GM23338 (cell line): ENCODE measurements at regions not wholly inside any gene's neighbourhood (a gene's known extent, or its start where the extent isn't known, plus 50 kb on each side); places are given as distances from the start of the nearest gene placed in this dataset.

Source experiments
- ATAC-seq: fragments of 200-7000 bp; cut with Tn5 transposase; 3 replicates; pipeline ENCODE4 v1.9.1; 2020
- DNase-seq: peaks from one replicate; pipeline ENCODE4 v3.0.0-alpha.2; 2015; ENCODE audit warnings: low spot score
- H2AFZ ChIP-seq: fragments of 200-600 bp; sonication (generic); 2 replicates; pipeline ENCODE4 v1.8.0; 2016; ENCODE audit warnings: antibody characterized with exemption, mild to moderate bottlenecking, moderate library complexity
- H3F3A ChIP-seq: fragments of 200-600 bp; sonication (generic); replicated peaks from 2 replicates; pipeline ENCODE4 v1.8.0; 2017; ENCODE audit warnings: antibody characterized with exemption, mixed run types, low read depth
- H3K27ac ChIP-seq: fragments of 200-600 bp; sonication (generic); 2 replicates; pipeline ENCODE4 v1.6.1; 2016; ENCODE audit warnings: low read depth
- H3K27me3 ChIP-seq: fragments of 200-600 bp; sonication (generic); 2 replicates; pipeline ENCODE4 v1.8.0; 2016; ENCODE audit warnings: mild to moderate bottlenecking, mixed run types, moderate library complexity; ENCODE audit not compliant: insufficient read depth
- H3K36me3 ChIP-seq: fragments of 200-600 bp; sonication (generic); 2 replicates; pipeline ENCODE4 v1.8.0; 2016; ENCODE audit warnings: mild to moderate bottlenecking; ENCODE audit not compliant: insufficient read depth
- H3K4me1 ChIP-seq: fragments of 200-600 bp; sonication (generic); 2 replicates; pipeline ENCODE4 v1.8.0; 2016; ENCODE audit warnings: mild to moderate bottlenecking, moderate library complexity; ENCODE audit not compliant: insufficient read depth
- H3K4me2 ChIP-seq: fragments of 200-600 bp; sonication (generic); 2 replicates; pipeline ENCODE4 v1.7.1; 2017; ENCODE audit warnings: mixed run types
- H3K4me3 ChIP-seq: fragments of 200-600 bp; sonication (generic); 2 replicates; pipeline ENCODE4 v1.6.1; 2016; ENCODE audit warnings: mixed run types
- H3K79me2 ChIP-seq: fragments of 200-600 bp; sonication (generic); replicated peaks from 2 replicates; pipeline ENCODE4 v1.8.0; 2017; ENCODE audit warnings: mild to moderate bottlenecking; ENCODE audit not compliant: insufficient read depth
- H3K9me2 ChIP-seq: fragments of 200-600 bp; sonication (generic); 2 replicates; pipeline ENCODE4 v1.8.0; 2017; ENCODE audit not compliant: insufficient read depth
- H4K20me1 ChIP-seq: fragments of 200-600 bp; sonication (generic); replicated peaks from 2 replicates; pipeline ENCODE4 v1.8.0; 2017; ENCODE audit warnings: mild to moderate bottlenecking; ENCODE audit not compliant: insufficient read depth
- H3K27ac Mint-ChIP-seq: 2 replicates; pipeline ENCODE4 v1.8.0; 2020; ENCODE audit warnings: inconsistent platforms, mild to moderate bottlenecking, moderate library complexity, mixed read lengths
- H3K27me3 Mint-ChIP-seq: 3 replicates; pipeline ENCODE4 v1.8.0; 2022; ENCODE audit warnings: low read depth, mild to moderate bottlenecking, moderate library complexity, mixed read lengths, inconsistent platforms; ENCODE audit not compliant: insufficient read depth, poor library complexity
- H3K36me3 Mint-ChIP-seq: 3 replicates; pipeline ENCODE4 v1.8.0; 2021; ENCODE audit warnings: low read depth, mild to moderate bottlenecking, inconsistent platforms, moderate library complexity, mixed read lengths
- H3K4me1 Mint-ChIP-seq: 3 replicates; pipeline ENCODE4 v1.8.0; 2020; ENCODE audit warnings: mild to moderate bottlenecking, inconsistent platforms, mixed read lengths
- H3K4me3 Mint-ChIP-seq: 3 replicates; pipeline ENCODE4 v1.8.0; 2021; ENCODE audit warnings: moderate library complexity, mild to moderate bottlenecking, inconsistent platforms, mixed read lengths
- H3K9me3 Mint-ChIP-seq: 3 replicates; pipeline ENCODE4 v1.8.0; 2020; ENCODE audit warnings: moderate library complexity, mild to moderate bottlenecking, inconsistent platforms, mixed read lengths
- CREB1 ChIP-seq: fragments of 250-450 bp; sonication (Bioruptor Pico); IDR thresholded peaks from 2 replicates; pipeline ENCODE4 v1.5.0; 2020; ENCODE audit warnings: low read depth, mild to moderate bottlenecking, moderate library complexity
- EZH2 ChIP-seq: fragments of 200-600 bp; sonication (generic); IDR thresholded peaks from one replicate; pipeline ENCODE4 v1.8.0; 2017; ENCODE audit warnings: antibody characterized with exemption, mild to moderate bottlenecking, low read depth; ENCODE audit not compliant: unreplicated experiment
- JUNB ChIP-seq: IDR thresholded peaks from one replicate; pipeline ENCODE4 v1.6.1; 2016; ENCODE audit warnings: antibody characterized with exemption; ENCODE audit not compliant: unreplicated experiment
- NANOG ChIP-seq: IDR thresholded peaks from 2 replicates; pipeline ENCODE4 v1.6.1; 2016; ENCODE audit warnings: antibody characterized with exemption, borderline replicate concordance
- POLR2AphosphoS5 ChIP-seq: IDR thresholded peaks from 2 replicates; pipeline ENCODE4 v1.6.1; 2016; ENCODE audit warnings: antibody characterized with exemption, low read depth
- STAT1 ChIP-seq: IDR thresholded peaks from one replicate; pipeline ENCODE4 v1.6.1; 2016; ENCODE audit warnings: antibody characterized with exemption; ENCODE audit not compliant: unreplicated experiment
- ZNF114 ChIP-seq: fragments of 250-450 bp; sonication (Bioruptor Pico); IDR thresholded peaks from 2 replicates; pipeline ENCODE4 v1.5.0; 2020; ENCODE audit warnings: mild to moderate bottlenecking, moderate library complexity
- ZNF331 ChIP-seq: fragments of 250-450 bp; sonication (Bioruptor Pico); IDR thresholded peaks from 2 replicates; pipeline ENCODE4 v1.5.0; 2020; ENCODE audit warnings: low read depth, mild to moderate bottlenecking, moderate library complexity
- TF ChIP-seq, protein P1 (sequence below), 2 experiments: fragments of 200-600 bp in 1 of 2; sonication (generic) in 1 of 2; conservative IDR thresholded peaks; 2 replicates each; pipeline versions ENCODE4 v1.5.1 to v1.6.1; 2016 to 2017; ENCODE audit warnings: antibody characterized with exemption in 2 of 2, low read depth in 2 of 2, mild to moderate bottlenecking in 2 of 2, moderate library complexity in 1 of 2
- TF ChIP-seq, protein P2 (sequence below): IDR thresholded peaks from 2 replicates; pipeline ENCODE4 v1.6.1; 2016; ENCODE audit warnings: antibody characterized with exemption

DNA sequence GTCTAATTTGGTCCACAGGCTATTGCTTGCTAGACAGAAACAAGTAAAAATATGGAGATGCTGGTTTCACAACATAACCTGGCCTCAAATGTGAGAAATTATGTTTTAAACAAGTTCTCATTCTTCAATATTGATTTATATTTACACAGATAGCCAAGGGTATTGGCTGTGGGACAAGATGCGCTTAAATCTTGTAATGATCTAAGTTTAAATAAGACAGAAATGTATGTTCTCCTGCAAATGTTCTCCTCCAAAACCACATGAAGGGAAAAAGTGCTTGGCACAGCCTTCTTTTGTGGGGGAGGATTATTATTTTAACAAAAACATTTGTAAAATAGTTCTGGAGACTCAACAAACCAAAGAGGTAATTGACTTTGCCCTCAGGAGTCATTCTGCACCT, 356.0 kb downstream of the DMAC1 start:
- no peak for DNase-seq
- no peaks in the 10 kb centered on the region for H4K20me1 ChIP-seq
- no peaks in the 10 kb centered on the region for H3K27me3 Mint-ChIP-seq
- no peak overlapping the region for H3K27ac ChIP-seq
- no peak overlapping the region for H3K4me3 Mint-ChIP-seq
- no peak overlapping the region for H3K4me3 ChIP-seq
- no peaks in the 10 kb centered on the region; the same call in 2 of the 3 replicates for H3K36me3 Mint-ChIP-seq
- no peak overlapping the region for H2AFZ ChIP-seq
- H3K27me3 ChIP-seq: no peaks in the 10 kb centered on the region
- no peaks in the 10 kb centered on the region for H3K36me3 ChIP-seq
- H3K9me2 ChIP-seq: peaks cover 4% of the 10 kb centered on the region; the same call in 1 of the 2 replicates
- H3K79me2 ChIP-seq: no peaks in the 10 kb centered on the region
- TF ChIP-seq ZNF114 (CRISPR knock-in tag) (no peak), POLR2AphosphoS5 (no peak), STAT1 (no peak)
- no peaks in the 10 kb centered on the region for H3K4me1 ChIP-seq
- ATAC-seq: no peak
- H3K9me3 Mint-ChIP-seq: peaks cover 3% of the 10 kb centered on the region; the same call in 2 of the 3 replicates
- H3F3A ChIP-seq: no peaks in the 10 kb centered on the region
- no peak overlapping the region for H3K4me2 ChIP-seq
- no peaks in the 10 kb centered on the region for H3K4me1 Mint-ChIP-seq
- H3K27ac Mint-ChIP-seq: no peak overlapping the region

DNA sequence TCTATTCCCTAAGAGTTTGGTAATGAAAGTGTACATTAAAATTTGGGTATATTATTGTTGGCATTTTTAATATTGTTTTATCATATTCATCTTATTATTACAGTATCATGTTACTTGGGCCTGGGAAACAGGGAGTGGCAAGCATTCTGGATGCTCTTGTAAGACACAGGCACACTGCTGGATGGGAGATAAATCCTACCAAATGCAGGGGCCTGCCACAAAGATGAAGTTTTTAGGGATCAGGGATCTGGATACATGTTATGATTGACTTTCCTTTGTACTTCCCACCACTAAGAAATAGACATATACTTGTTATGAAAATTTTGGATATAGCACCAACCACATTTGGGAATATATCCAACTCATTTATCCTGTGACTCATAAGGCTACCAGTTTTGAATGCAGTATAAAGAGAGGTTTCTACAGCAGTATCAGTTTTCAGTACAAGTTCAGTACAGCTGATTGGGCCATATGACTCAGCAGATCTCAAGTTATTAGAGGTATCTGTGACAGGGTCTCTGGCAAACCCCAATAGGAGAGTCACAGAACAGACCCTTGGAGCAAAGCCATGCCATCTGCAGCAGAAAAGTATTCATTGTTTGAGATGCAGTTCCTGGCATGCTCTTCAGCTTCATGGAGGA, 360.1 kb downstream of the DMAC1 start:
- Histone ChIP-seq H2AFZ (no peak overlapping the region), H3K36me3 (no peaks in the 10 kb centered on the region), H3K4me2 (no peak overlapping the region), H3K9me2 (peaks cover 9% of the 10 kb centered on the region; the same call in 1 of the 2 replicates), H3F3A (no peaks in the 10 kb centered on the region), H3K27me3 (no peaks in the 10 kb centered on the region), H3K27ac (no peak overlapping the region), H3K4me1 (no peaks in the 10 kb centered on the region), H3K4me3 (no peak overlapping the region), H3K79me2 (no peaks in the 10 kb centered on the region), H4K20me1 (no peaks in the 10 kb centered on the region)
- H3K4me1 Mint-ChIP-seq: no peaks in the 10 kb centered on the region
- H3K9me3 Mint-ChIP-seq: peaks cover 11% of the 10 kb centered on the region; the same call in 2 of the 3 replicates
- no peak for DNase-seq
- H3K27ac Mint-ChIP-seq: no peak overlapping the region
- no peak for TF ChIP-seq CREB1
- no peak for TF ChIP-seq ZNF114 (CRISPR knock-in tag)
- TF ChIP-seq JUNB: no peak
- TF ChIP-seq NANOG: no peak
- no peak for TF ChIP-seq EZH2
- no peak for TF ChIP-seq POLR2AphosphoS5
- TF ChIP-seq, protein P1, sequence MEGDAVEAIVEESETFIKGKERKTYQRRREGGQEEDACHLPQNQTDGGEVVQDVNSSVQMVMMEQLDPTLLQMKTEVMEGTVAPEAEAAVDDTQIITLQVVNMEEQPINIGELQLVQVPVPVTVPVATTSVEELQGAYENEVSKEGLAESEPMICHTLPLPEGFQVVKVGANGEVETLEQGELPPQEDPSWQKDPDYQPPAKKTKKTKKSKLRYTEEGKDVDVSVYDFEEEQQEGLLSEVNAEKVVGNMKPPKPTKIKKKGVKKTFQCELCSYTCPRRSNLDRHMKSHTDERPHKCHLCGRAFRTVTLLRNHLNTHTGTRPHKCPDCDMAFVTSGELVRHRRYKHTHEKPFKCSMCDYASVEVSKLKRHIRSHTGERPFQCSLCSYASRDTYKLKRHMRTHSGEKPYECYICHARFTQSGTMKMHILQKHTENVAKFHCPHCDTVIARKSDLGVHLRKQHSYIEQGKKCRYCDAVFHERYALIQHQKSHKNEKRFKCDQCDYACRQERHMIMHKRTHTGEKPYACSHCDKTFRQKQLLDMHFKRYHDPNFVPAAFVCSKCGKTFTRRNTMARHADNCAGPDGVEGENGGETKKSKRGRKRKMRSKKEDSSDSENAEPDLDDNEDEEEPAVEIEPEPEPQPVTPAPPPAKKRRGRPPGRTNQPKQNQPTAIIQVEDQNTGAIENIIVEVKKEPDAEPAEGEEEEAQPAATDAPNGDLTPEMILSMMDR (conservative IDR thresholded peaks at IDR 0.05; ENCODE audit: low read depth in 2 of 2): no peak
- TF ChIP-seq ZNF331: no peak
- TF ChIP-seq, protein P2, sequence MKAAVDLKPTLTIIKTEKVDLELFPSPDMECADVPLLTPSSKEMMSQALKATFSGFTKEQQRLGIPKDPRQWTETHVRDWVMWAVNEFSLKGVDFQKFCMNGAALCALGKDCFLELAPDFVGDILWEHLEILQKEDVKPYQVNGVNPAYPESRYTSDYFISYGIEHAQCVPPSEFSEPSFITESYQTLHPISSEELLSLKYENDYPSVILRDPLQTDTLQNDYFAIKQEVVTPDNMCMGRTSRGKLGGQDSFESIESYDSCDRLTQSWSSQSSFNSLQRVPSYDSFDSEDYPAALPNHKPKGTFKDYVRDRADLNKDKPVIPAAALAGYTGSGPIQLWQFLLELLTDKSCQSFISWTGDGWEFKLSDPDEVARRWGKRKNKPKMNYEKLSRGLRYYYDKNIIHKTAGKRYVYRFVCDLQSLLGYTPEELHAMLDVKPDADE: no peak
- H3K36me3 Mint-ChIP-seq: no peaks in the 10 kb centered on the region; the same call in 1 of the 3 replicates
- ATAC-seq: no peak
- no peaks in the 10 kb centered on the region for H3K27me3 Mint-ChIP-seq
- no peak overlapping the region for H3K4me3 Mint-ChIP-seq
